Activated CD8-positive, alpha-beta memory T cell treated with anti-CD3 and anti-CD28 coated beads, Interleukin-2, amount 50 U/mL, for 24 hours (primary cell): ENCODE measurements at regions not wholly inside any gene's neighbourhood (a gene's known extent, or its start where the extent isn't known, plus 50 kb on each side); places are given as distances from the start of the nearest gene placed in this dataset.

ENCODE experiments used
- DNase-seq: peaks from one replicate; pipeline ENCODE4 v3.0.0-alpha.2; 2020; ENCODE audit errors: extremely low read depth

DNA sequence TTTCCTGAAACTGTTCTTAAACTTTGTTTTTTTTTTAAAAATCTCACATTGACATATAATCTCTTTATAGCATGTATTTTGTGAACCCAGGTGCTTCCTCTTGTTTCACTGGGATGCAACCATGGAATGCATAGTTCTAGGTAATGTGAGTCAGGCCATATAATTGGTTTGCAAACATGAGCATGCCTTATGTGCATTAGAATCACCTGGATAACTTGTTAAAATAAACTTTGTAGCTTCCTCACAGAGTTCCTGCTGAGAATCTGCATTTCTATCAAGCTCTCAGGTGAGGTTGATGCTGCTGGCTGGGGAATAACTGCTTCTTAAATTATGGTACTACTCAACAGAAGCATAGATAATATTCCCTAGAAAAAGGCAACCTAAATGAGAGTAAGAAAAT, 940.3 kb upstream of the LCORL start:
- DNase-seq: no peak

DNA sequence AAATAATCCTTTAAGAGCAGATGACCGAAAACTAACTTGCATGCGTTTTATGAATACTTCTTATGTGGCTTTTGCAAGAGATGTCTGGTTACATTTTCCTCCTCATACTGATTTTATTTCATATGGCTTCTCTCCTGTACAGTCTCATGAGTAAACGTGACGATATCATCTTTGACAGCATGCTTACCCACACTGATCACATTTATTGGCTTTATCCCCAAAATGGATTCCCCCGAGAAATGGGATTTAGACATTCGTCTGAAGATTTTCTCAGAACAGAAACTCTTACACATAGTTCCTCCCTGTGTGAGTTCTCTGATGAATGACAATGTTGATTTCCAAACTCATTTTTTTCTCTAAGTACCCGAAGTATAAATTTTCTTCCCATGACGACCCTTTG, 939.7 kb upstream of the LCORL start:
- no peak for DNase-seq

DNA sequence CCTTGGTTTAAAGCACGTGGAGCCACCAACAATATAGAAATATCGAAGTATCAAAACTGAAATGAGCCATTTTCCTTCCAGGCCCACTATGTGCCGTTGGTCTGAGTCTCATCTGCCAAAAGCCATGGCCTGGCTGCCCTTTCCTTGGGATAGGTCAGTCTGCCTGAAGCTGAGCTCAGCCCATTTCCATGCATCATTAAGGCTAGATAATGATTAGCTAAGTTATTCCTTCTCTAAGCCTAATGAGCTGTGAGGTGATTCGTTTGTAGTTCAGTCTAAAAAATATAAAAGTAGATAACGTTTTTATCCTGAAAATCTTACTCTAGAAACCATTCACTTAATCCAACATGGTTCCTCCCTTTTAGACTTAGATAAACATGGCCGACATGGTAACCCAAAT, 936.2 kb upstream of the LCORL start:
- no peak for DNase-seq

DNA sequence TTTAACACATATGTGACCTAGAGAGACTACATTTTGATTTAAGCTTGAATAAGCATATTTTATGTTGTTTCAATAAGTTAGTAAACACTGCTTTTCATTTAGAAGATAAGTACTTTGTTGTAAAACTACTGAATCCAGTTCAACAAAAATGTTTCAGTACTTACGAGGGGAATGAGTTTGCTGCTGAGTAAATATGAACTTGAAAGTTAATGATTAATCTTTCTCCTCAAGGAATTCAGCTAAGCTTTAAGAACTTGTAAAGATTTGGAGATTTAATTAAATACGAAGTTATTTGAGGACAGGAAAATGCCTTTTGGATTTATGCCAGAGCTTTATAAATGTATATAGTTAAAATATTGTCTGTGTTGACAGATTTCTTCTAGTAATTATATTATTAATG, 933.0 kb upstream of the LCORL start:
- no peak for DNase-seq

DNA sequence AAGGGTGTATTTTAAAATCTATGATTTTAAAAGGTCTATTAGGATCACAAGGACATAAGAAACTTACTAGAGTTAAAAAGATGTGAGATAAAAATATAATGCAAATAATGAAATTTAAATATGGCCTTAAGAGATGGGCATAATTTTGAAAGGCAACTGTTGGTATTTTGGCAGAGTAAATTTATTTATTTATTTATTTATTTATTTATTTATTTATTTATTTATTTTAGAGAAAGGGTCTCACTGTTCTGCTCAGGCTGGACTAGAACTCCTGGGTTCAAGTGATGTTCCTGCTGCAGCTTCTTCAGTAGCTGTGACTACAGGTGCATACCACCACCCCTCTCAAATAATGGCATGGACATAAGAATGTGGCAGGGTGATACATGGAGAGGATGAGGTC, 932.1 kb upstream of the LCORL start:
- no peak for DNase-seq

DNA sequence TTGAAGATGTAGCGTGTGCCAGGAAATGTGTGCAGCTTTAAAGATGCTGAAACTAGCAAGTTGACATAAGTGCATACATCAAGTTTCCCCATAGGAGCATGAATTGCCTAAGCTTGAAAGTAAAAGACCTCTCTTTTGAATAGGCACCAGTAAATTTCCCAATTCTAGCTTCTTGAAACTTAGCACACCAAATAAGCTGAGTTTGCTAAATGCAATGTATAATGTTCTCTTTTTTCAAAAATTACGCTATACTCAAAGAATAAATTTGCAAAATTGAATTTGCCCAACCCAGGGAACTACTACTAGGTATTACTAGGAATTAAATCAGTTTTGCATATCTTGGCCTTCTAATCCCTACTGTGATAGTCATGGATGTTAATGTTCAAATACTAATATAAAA, 923.9 kb upstream of the LCORL start:
- no peak for DNase-seq

DNA sequence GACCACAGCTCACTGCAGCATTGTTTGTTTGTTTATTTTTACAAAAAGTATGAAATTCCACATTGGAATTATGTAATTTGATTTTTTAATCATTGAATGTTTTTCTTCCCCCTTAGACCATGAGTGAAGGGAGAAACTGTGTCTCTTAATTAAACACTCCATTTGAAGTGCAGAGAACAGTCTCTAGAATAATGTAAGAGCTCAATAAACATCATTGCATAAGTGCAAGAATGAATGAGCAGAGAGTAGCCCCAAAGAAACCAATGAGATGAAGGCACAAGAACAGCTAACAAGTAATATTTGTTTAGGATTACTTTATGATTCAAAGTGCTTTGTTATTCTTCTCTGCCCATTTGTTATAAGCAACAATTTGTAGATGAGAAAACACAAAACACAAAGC, 921.3 kb upstream of the LCORL start:
- no peak for DNase-seq

DNA sequence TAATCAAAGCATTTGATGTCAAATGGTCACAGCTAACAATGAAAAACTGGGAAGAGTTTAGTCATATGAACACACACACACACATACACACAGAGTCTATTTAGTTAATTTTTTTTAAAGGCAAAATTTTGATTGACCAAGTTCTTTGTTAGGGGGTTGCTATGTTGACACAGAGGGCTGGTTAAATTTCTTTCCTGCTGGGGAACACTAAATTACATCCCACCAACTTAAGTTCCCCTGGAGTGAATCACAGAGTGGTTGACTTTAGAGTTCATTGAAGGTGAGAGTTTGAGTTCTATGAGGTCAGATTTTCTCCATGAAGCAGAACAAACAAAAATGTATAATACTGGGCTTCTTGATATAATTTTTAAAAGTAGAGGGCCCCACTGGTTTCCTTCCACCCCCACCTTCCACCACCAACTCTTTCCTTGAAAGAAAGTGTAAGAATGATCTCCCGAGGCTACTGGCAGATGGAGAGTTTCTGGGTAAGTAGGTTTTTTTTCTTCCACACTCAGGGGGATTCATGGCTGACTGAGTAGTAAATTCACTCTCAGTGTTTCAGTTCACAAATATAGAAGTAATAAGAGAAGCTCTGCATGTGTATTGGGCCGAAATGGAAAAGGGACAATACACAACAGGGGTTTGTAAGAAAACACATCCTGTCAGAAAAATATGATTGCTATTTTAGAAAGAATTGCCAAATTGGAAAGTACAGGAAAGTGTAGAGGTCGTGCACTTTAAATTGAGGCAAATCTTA, 917.0 kb upstream of the LCORL start:
- DNase-seq: no peak

DNA sequence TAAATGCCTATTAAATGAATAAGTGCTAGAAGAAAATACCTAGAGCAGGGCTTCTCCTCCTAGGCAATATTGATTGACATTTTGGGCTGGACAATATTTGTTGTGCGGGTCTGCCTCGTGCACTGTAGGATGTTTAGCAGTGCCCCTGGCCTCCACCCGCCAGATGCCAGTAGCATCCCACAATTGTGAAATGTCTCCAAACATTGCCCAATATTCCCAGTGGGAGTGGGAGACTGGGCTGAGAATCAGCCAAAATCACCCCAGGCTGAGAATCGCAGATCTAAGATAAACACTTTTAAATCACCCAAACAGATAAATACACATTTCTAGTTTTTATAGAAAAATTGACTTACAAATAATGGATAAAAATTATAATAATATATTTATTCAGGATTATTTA, 916.2 kb upstream of the LCORL start:
- DNase-seq: no peak

DNA sequence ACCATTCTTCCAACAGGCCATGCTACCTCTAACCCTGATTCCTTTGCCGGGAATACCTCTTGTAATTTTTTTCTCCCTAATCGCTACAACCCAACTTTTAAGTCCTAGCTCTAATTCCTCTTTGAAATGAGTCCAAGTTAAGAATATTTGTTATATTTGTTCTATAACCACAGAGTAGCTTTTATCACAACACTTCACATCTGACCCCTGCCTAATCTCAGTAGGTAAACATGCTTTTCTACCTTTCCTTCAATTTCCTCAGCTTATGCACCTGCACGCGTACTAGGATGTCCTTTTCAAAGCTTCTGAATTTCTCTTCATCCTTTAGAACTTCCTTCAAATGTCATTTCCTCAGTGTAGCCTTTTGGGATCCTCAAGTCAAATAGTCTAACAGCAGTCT, 915.5 kb upstream of the LCORL start:
- DNase-seq: no peak

DNA sequence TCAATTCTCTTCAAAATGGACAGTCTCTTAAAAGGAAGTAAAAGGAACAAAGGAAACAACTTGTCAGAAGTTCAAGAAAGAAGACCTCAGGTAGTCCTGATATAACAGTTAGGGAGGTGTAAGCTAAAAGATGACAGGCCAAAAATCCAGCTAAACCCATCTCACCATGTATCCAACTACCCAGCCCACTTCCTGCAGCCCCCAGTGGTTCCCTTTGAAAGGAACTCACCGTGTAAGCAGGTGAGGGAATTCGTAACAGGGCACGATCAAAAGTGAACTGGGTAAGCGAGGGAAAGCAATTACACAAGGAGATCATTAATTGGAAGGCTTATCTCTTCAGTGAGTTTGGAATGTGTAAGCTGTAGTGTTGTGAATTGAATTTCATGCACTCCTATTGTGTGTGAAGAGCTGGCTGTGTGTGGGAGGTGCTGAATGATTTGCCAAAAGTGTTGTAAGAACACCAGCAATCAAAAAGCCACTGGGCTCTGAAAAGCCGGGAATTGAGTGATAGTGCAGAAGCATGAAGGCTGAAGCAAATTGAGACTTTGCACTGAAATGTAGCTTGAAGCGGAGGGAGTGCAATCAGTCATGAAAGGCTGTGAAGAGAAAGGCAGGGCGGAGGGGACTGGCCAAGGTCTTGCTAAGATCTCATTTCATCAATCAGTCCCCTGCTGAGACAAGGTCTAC, 914.2 kb upstream of the LCORL start:
- no peak for DNase-seq

DNA sequence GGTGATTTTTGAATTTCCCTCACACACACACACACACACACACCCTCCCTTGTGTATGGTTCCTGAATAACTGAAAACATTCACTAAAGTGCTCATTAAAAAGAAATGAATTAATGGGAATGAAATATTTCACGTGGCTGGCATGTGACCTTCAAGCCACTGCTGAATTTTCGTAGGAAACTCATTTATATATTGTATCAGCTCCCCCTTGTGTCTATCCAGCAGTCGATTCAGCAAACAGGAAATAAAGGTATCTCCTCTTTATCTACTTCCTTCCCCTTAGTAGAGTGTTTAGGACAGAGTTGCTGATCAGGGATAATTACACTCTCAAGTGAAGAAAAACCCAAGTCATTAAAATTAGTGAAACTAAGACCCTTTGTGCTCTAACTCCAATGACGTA, 912.6 kb upstream of the LCORL start:
- no peak for DNase-seq

DNA sequence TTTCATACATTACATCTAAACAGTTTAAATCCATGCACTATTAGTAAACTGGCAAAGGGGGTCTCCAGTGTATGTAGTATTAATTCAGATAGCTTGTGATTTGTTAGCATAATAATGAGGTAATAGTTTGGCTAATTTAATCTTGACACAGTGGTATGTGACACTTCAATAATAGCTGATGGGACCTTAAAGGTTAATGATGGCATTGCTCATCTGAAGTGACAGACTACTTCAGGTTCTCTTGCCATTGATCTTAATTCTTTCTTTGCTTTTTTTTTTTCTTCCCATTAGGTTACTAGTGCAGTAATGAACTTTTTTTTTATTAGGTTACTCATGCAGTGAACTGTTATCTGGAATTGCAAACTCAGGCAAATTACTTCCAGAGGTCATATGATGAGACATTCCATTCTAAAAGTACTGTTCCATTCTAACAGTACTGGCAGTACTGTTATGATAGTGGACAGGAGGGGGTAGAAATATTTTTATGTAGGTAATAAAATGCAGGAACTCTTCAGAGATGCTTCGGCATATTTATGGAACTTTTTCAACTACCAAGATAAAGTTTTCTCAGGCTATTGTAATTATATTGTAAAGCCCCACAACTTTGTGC, 911.3 kb upstream of the LCORL start:
- no peak for DNase-seq

DNA sequence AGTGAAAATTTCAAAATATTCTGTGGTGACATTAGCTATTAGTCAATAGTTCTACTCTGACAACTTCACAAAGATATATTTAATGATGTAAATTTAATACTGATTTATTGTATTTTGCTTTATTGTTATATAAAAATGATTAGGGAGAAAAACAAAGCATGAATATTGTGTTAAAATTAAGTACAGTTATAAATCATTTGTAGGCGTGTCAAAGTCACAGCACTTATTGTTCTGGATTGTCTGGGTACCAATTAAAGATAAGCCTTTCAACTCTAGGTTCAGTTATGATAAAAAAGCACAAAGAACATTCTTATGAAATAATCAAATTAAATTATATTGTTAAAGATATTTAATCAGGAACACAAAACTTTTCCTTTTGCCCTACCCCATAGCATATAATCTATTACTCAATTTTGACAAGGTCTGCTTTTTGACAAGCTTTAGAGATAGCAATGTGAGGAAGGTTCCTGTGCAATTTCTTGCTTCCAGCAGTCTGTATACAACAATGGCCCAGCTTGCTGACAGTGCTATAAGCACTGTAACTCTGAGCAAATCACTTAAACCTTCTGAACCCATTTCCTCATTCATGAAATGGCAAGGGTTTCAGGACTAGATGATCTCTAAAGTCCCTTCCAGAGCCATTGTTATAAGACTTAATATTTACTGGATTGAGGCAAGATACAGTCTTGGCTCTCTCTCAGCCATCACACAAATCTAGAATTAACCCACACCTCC, 910.3 kb upstream of the LCORL start:
- no peak for DNase-seq

DNA sequence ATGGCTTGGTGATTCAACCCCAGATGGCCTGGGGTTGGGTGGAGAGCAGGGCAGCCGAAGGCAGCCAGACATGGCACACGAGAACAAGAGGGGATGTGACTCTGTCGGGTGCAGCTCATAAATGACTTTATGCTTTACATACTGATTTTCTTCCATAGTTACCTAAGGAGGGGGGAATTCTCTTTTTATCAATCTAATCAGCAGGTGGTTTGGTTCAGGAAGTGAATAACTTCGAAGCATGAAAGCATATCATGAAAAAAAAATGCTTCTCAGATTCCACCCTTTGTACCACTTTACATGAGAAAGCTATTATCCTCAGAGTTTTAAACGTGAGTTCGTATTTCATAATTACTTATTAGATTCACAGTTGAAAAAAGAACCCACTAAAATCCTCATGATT, 908.9 kb upstream of the LCORL start:
- no peak for DNase-seq

DNA sequence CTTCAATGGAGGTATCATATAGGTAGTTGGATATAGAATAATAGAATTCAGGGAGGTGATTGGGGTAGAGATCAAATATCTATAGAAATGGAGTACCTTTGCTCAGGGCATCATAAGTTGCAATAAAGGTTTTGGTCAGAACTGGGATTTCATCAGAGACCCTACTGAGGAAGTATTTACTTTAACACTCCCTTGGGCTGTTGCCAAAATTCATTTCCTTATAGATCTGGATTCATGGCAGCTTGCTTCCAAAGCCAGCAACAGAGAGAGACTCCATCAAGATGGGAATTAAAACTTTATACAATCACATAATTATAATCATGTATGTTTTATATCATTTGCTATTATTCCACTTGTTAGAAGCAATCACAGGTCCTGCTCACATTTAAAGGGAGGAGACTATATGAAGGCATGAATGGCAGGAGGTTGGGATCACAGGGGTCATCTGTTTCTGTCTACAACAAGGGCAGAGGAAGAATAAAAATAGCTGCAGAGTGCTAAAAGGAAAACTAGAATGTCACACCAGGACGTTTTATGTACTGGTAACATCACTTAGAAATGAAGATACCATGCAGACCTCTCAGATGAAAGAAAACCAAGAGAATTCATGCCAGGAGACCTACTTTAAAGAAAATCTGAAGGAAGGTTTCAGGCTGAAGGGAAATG, 902.1 kb upstream of the LCORL start:
- DNase-seq: no peak

DNA sequence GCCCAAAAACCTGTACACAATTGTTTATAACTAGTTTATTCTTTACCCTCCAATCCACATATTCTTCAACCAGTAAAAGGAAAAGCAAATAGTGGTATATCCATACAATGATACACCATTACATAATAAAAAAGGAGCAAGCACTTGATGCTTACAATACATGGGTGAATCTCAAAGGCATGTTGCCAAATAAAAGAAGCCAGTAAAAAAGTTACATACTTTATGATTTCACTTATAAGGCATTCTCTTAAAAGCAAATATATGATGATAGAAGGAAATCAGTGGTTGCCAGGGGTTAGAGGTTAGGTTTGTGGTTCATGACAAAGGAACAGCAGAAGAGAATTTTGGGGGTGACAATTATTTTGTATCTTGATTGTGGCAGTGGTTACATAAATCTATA, 896.1 kb upstream of the LCORL start:
- no peak for DNase-seq

DNA sequence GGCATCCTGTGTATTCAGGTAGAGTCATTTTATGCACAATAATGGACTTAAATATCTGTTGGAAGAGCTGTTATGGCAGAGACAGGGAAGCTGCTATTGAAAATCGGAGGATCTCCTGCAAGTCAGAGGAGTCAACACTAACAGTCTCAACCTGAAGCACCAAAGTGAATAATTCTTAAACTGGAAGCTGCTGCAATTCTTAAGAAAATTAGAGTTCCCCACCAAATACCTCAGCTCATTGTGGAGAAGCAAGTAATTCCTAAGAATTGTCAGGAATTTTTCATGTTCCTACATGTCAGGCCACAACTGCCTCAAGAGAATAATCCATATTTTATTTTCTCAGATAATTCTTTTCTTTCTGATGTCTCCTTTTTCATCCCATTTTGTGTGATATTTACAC, 892.6 kb upstream of the LCORL start:
- DNase-seq: no peak

DNA sequence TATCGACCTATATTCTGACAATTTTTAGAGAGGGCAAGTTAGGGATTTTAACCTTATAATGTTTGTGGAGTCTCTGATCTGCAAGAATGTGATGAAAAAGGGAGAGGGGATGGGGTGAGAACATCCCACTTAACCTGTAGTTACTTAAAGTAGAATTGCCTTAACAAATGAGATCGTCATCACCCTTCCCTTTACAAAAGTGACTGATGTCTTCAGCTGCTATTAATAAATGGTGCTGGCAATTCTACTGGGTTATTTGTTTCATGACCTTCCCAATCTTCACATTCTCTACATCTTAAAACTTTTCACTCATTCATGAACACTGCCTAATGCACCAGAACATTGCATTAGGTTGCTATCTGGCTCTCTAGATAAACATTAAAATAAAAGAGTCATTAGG, 873.4 kb upstream of the LCORL start:
- no peak for DNase-seq

DNA sequence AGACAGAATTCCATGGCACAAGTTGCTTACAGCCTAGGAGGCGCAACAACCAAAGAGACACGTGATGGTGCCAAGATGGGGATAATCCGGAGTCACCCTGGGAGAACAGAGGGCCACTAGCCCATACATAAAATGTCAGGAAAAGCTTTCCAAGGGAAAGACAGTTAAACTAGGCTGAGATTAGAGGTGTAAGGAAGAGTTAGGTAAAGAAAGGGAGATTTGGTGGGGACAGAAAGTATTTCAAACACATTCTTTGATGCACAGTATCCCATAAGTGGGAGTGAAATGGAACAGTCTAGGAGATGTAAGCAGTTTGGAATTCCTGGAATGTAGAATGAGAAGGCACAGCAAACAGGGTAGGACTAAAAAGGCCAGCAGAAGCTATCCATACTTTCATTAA, 860.9 kb upstream of the LCORL start:
- no peak for DNase-seq

DNA sequence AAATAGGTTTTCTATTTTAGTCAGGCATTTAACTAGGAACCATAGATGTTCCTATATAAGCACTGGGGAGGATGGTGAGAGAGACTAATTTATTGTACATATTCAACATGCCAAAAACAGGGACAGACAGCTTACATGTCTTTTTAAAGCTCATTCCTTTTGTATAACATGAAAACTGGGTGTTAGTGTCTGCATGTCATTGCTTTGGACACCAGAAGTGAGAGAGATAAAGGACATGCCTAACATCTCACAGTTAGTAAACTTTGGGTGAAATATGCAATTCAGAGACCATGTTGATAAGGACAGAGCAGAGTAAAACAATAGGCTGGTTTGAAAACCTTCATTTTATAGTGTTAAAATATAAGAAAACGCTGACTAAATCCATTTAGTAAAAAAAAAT, 860.0 kb upstream of the LCORL start:
- no peak for DNase-seq

DNA sequence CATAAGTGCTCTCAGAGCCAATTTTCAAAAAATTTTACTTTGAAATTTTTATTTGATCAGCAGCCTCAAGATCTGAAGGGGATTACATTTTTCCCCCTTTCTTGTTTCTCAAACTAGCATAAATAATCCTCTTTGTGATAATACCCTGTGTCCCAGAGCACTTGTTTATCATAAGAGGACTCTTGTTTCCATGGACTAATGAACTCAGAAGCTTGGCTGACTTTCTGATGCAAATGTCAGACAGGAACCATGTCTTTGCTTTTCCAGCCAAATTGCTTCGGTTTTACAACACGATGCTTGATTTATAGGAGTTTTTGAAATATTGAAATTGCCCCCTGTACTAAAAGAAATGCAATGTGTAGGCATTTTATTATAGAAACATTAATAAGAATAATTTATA, 859.3 kb upstream of the LCORL start:
- no peak for DNase-seq
